HepG2 (cell line): ENCODE measurements at regions not wholly inside any gene's neighbourhood (a gene's known extent, or its start where the extent isn't known, plus 50 kb on each side); places are given as distances from the start of the nearest gene placed in this dataset.

Experiments
- ATAC-seq: fragments of 200-7000 bp; cut with Tn5 transposase; 3 replicates; pipeline ENCODE4 v1.9.1; 2020; ENCODE audit warnings: mild to moderate bottlenecking, moderate library complexity
- BruUV-seq: library from RNA; stranded (reverse); fragments of 400-500 nt; replicated peaks from 2 replicates; lab custom pipeline; 2021; lab: Mats Ljungman, UMichigan
- CTCF ChIA-PET: fragments of 300-600 bp; formaldehyde crosslinking; extraction: SDS; loops from one replicate; lab custom pipeline; 2021; ENCODE audit warnings: low total read pairs, inconsistent platforms, low intra/inter-chr PET ratio; lab: Yijun Ruan, JAX
- POLR2A ChIA-PET: fragments of 350-600 bp; sonication (Branson Sonifier 250); formaldehyde crosslinking; loops from one replicate; lab custom pipeline; 2020; ENCODE audit warnings: antibody characterized with exemption, inconsistent platforms; lab: Yijun Ruan, JAX
- DNase-seq: peaks from one replicate; pipeline ENCODE4 v3.0.0-alpha.2; 2015; ENCODE audit warnings: low spot score
- FAIRE-seq: peaks from 3 replicates; lab custom pipeline; 2011; peaks lifted over from hg19 to GRCh38; lab: Jason Lieb, UNC
- H2AFZ ChIP-seq: one replicate; pipeline ENCODE4 v1.6.1; 2011; ENCODE audit warnings: low read length, inconsistent platforms
- H3K27ac ChIP-seq: fragments of 300-600 bp; 3 replicates; pipeline ENCODE4 v1.8.0; 2011; ENCODE audit warnings: mixed run types, mild to moderate bottlenecking, mixed read lengths, low read length, inconsistent platforms; ENCODE audit not compliant: insufficient read depth; ENCODE audit errors: extremely low read length
- H3K27me3 ChIP-seq, 2 experiments: fragments of 200-600 bp in 1 of 2; 2 replicates in 1 of 2; 3 replicates in 1 of 2; pipeline versions ENCODE4 v1.6.0 to v1.8.0; 2011; ENCODE audit warnings: low read length in 2 of 2, mild to moderate bottlenecking in 2 of 2, moderate library complexity in 2 of 2, inconsistent platforms in 1 of 2; ENCODE audit not compliant: insufficient read depth in 2 of 2, control insufficient read depth in 1 of 2
- H3K36me3 ChIP-seq, 2 experiments: fragments of 200-600 bp in 1 of 2; replicated peaks in 1 of 2; 2 replicates in 1 of 2; 3 replicates in 1 of 2; pipeline versions ENCODE4 v1.5.1 to v1.8.0; 2011; ENCODE audit warnings: low read length in 2 of 2, inconsistent platforms in 1 of 2; ENCODE audit not compliant: insufficient read depth in 2 of 2, control insufficient read depth in 1 of 2
- H3K4me1 ChIP-seq: 2 replicates; pipeline ENCODE4 v1.5.1; 2012; ENCODE audit warnings: low read length, inconsistent platforms; ENCODE audit not compliant: insufficient read depth
- H3K4me2 ChIP-seq: 2 replicates; pipeline ENCODE4 v1.6.0; 2011; ENCODE audit warnings: low read depth, low read length, inconsistent platforms
- H3K4me3 ChIP-seq, 3 experiments: fragments of 200-600 bp in 1 of 3; sonication (generic), shearing (Covaris generic) in 1 of 3; replicated peaks in 1 of 3; 2 replicates each; pipeline ENCODE4 v1.5.1; 2011 to 2016; ENCODE audit warnings: low read length in 3 of 3, inconsistent platforms in 2 of 3, low read depth in 2 of 3, mild to moderate bottlenecking in 2 of 3, control low read depth in 1 of 3, mixed read lengths in 1 of 3; ENCODE audit not compliant: insufficient read depth in 1 of 3
- H3K79me2 ChIP-seq: one replicate; pipeline ENCODE4 v1.6.1; 2011; ENCODE audit warnings: low read length, inconsistent platforms; ENCODE audit not compliant: insufficient read depth
- H3K9ac ChIP-seq: 2 replicates; pipeline ENCODE4 v1.6.0; 2011; ENCODE audit warnings: mild to moderate bottlenecking, low read depth, low read length, inconsistent platforms; ENCODE audit not compliant: insufficient read depth
- H3K9me3 ChIP-seq: 2 replicates; pipeline ENCODE4 v1.5.1; 2012; ENCODE audit warnings: mild to moderate bottlenecking, low read length
- H4K20me1 ChIP-seq: 2 replicates; pipeline ENCODE4 v1.6.0; 2011; ENCODE audit warnings: inconsistent platforms, mild to moderate bottlenecking, low read length, moderate library complexity; ENCODE audit not compliant: insufficient read depth
- BORCS8-MEF2B ChIP-seq: sonication (generic); formaldehyde crosslinking; IDR thresholded peaks from 2 replicates; pipeline ENCODE4 v1.8.0; 2022; ENCODE audit warnings: mild to moderate bottlenecking, missing genetic modification reagents
- RBAK ChIP-seq: sonication (generic); formaldehyde crosslinking; IDR thresholded peaks from 2 replicates; pipeline ENCODE4 v1.5.1; 2020; ENCODE audit warnings: mild to moderate bottlenecking, missing genetic modification reagents
- SP2 ChIP-seq: sonication (generic); formaldehyde crosslinking; IDR thresholded peaks from 2 replicates; pipeline ENCODE4 v1.5.1; 2020; ENCODE audit warnings: mild to moderate bottlenecking, missing genetic modification reagents
- ZFYVE20 ChIP-seq: sonication (generic); formaldehyde crosslinking; IDR thresholded peaks from 2 replicates; pipeline ENCODE4 v1.8.0; 2023; ENCODE audit warnings: low read depth, mild to moderate bottlenecking, moderate library complexity, missing genetic modification reagents, borderline replicate concordance
- ZNF335 ChIP-seq: sonication (generic); formaldehyde crosslinking; IDR thresholded peaks from 2 replicates; pipeline ENCODE4 v1.4.0; 2020; ENCODE audit warnings: missing genetic modification reagents
- ZNF616 ChIP-seq: sonication (generic); formaldehyde crosslinking; IDR thresholded peaks from 2 replicates; pipeline ENCODE4 v1.5.0; 2020; ENCODE audit warnings: low read depth, mild to moderate bottlenecking, missing genetic modification reagents
- WGBS: methylation state at CpG from one replicate; pipeline ENCODE4 v1.1.6; 2017; ENCODE audit warnings: low lambda C conversion rate; 5-methylcytosine and 5-hydroxymethylcytosine counted together
- in situ Hi-C: cut with HindIII; loops from 2 replicates; pipeline ENCODE4 v1.10.0; 2017; ENCODE audit warnings: low pct_unique_long_range_greater_than_20kb; ENCODE audit not compliant: extremely low pct_ligation_motif_present
- intact Hi-C: fragments of 100-400 bp; cut with micrococcal nuclease; formaldehyde crosslinking; loops from one replicate; pipeline ENCODE4 v1.10.0; 2022; ENCODE audit not compliant: unreplicated experiment
- TF ChIP-seq, protein P1 (sequence below): sonication (generic); formaldehyde crosslinking; IDR thresholded peaks from 2 replicates; pipeline ENCODE4 v1.8.1; 2022; ENCODE audit warnings: low read depth, mild to moderate bottlenecking, missing genetic modification reagents

GRCh38 chr12:5273709-5274108 lies 158.2 kb upstream of the NTF3 start:
- no peak overlapping the region for H3K4me2 ChIP-seq
- BruUV-seq = no TSS peak
- CTCF ChIA-PET = no interaction called here
- TF ChIP-seq, protein P1, sequence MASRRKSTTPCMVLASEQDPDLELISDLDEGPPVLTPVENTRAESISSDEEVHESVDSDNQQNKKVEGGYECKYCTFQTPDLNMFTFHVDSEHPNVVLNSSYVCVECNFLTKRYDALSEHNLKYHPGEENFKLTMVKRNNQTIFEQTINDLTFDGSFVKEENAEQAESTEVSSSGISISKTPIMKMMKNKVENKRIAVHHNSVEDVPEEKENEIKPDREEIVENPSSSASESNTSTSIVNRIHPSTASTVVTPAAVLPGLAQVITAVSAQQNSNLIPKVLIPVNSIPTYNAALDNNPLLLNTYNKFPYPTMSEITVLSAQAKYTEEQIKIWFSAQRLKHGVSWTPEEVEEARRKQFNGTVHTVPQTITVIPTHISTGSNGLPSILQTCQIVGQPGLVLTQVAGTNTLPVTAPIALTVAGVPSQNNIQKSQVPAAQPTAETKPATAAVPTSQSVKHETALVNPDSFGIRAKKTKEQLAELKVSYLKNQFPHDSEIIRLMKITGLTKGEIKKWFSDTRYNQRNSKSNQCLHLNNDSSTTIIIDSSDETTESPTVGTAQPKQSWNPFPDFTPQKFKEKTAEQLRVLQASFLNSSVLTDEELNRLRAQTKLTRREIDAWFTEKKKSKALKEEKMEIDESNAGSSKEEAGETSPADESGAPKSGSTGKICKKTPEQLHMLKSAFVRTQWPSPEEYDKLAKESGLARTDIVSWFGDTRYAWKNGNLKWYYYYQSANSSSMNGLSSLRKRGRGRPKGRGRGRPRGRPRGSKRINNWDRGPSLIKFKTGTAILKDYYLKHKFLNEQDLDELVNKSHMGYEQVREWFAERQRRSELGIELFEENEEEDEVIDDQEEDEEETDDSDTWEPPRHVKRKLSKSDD (CRISPR knock-in tag) = no peak
- no peak for TF ChIP-seq ZNF616 (CRISPR knock-in tag)
- no peak for TF ChIP-seq BORCS8-MEF2B (CRISPR knock-in tag)
- TF ChIP-seq ZNF335 (CRISPR knock-in tag) = no peak
- TF ChIP-seq ZFYVE20 (CRISPR knock-in tag) = no peak
- TF ChIP-seq RBAK (CRISPR knock-in tag) = no peak
- no peak for TF ChIP-seq SP2
- no peak overlapping the region for H3K27ac ChIP-seq
- FAIRE-seq (no peak), DNase-seq (no peak), ATAC-seq (no peak)
- H3K4me1 ChIP-seq = no peaks in the 10 kb centered on the region
- H3K36me3 ChIP-seq = no peaks in the 10 kb centered on the region
- H3K27me3 ChIP-seq = peaks cover 0 to 5% of the 10 kb centered on the region in 2 experiments; a peak in 3 of 5 replicates
- H2AFZ ChIP-seq = no peak overlapping the region
- no peak overlapping the region for H3K9ac ChIP-seq
- in situ Hi-C loops (no loop called here), intact Hi-C loops (no loop called here)
- POLR2A ChIA-PET = no interaction called here
- H3K79me2 ChIP-seq = no peaks in the 10 kb centered on the region
- H3K9me3 ChIP-seq = no peaks in the 10 kb centered on the region
- no peak overlapping the region for H3K4me3 ChIP-seq
- H4K20me1 ChIP-seq = no peaks in the 10 kb centered on the region
- 3% methylated on average over 7 of the region's 8 CpGs for WGBS
